Prostate gland (tissue), 1 donor: ENCODE measurements at regions not wholly inside any gene's neighbourhood (a gene's known extent, or its start where the extent isn't known, plus 50 kb on each side); places are given as distances from the start of the nearest gene placed in this dataset.

ENCODE experiments used
- POLR2A ChIP-seq: fragments of 450-650 bp; IDR thresholded peaks from one replicate; pipeline ENCODE4 v1.6.1; 2016; ENCODE audit warnings: antibody characterized with exemption, mild to moderate bottlenecking
- POLR2AphosphoS5 ChIP-seq: sonication (generic); formaldehyde crosslinking; IDR thresholded peaks from one replicate; pipeline ENCODE4 v1.6.1; 2017; ENCODE audit warnings: antibody characterized with exemption

- TF ChIP-seq POLR2AphosphoS5 (no peak), POLR2A (no peak)
Observed at GRCh38 chr3:184491867-184492615, 69.5 kb upstream of the EPHB3 start.
